OCI-LY3 (cell line): ENCODE measurements at regions not wholly inside any gene's neighbourhood (a gene's known extent, or its start where the extent isn't known, plus 50 kb on each side); places are given as distances from the start of the nearest gene placed in this dataset.
"Not testable (repeated sequence)": the region's sequence is repeated elsewhere in the genome, so short reads cannot be mapped to it uniquely, and the experiment has no call there.

ENCODE experiments used
- CTCF ChIP-seq: fragments of 200-600, 300-600 bp; sonication (generic); IDR thresholded peaks from 2 replicates; pipeline ENCODE4 v1.5.1; 2014; ENCODE audit warnings: antibody characterized with exemption, low read length, low read depth
- EZH2phosphoT487 ChIP-seq: fragments of 200-600 bp; shearing (Covaris generic); IDR thresholded peaks from 2 replicates; pipeline ENCODE4 v1.6.1; 2018; ENCODE audit warnings: antibody characterized with exemption, mixed run types, low read depth

GRCh38 chr5:148744380-148744779 is 82.0 kb upstream of the ADRB2 start:
- TF ChIP-seq EZH2phosphoT487, CTCF: not testable (repeated sequence)
